GM12874 (cell line): ENCODE measurements at regions not wholly inside any gene's neighbourhood (a gene's known extent, or its start where the extent isn't known, plus 50 kb on each side); places are given as distances from the start of the nearest gene placed in this dataset.
A peak's percentile ranks its signal among the peaks of the same experiment; 100 is the strongest.

ENCODE experiments used
- TF ChIP-seq, protein P1 (sequence below): IDR thresholded peaks from 2 replicates; pipeline ENCODE4 v1.5.1; 2011; ENCODE audit warnings: low read depth, mild to moderate bottlenecking, control low read depth, low read length, moderate library complexity; ENCODE audit not compliant: insufficient read depth

- TF ChIP-seq, protein P1, sequence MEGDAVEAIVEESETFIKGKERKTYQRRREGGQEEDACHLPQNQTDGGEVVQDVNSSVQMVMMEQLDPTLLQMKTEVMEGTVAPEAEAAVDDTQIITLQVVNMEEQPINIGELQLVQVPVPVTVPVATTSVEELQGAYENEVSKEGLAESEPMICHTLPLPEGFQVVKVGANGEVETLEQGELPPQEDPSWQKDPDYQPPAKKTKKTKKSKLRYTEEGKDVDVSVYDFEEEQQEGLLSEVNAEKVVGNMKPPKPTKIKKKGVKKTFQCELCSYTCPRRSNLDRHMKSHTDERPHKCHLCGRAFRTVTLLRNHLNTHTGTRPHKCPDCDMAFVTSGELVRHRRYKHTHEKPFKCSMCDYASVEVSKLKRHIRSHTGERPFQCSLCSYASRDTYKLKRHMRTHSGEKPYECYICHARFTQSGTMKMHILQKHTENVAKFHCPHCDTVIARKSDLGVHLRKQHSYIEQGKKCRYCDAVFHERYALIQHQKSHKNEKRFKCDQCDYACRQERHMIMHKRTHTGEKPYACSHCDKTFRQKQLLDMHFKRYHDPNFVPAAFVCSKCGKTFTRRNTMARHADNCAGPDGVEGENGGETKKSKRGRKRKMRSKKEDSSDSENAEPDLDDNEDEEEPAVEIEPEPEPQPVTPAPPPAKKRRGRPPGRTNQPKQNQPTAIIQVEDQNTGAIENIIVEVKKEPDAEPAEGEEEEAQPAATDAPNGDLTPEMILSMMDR = no peak
These were observed 441.3 kb downstream of the DAD1 start for GRCh38 chr14:22147716-22148115.

- TF ChIP-seq, protein P1 = no peak
These were observed 445.7 kb downstream of the DAD1 start for GRCh38 chr14:22143363-22143762.

DNA sequence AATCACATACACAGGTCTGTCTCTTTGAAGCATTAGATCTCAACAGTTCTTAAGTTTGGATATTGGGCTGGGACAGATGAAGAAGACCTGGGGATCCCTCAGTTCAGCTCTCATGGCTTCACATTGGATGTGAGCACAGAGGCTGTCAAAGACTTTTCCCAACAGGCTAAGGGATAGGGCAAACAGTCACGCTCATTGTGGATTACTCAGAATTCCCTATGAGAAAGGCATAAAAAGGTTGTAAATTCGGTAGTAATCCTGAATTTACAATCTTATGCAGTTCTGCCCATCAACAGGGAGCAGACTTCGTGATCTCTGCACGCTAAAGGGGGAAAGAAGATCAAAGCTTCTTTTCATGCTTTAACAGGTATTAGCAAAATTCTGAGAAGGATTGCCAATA, 448.4 kb downstream of the DAD1 start:
- TF ChIP-seq, protein P1 = no peak

DNA sequence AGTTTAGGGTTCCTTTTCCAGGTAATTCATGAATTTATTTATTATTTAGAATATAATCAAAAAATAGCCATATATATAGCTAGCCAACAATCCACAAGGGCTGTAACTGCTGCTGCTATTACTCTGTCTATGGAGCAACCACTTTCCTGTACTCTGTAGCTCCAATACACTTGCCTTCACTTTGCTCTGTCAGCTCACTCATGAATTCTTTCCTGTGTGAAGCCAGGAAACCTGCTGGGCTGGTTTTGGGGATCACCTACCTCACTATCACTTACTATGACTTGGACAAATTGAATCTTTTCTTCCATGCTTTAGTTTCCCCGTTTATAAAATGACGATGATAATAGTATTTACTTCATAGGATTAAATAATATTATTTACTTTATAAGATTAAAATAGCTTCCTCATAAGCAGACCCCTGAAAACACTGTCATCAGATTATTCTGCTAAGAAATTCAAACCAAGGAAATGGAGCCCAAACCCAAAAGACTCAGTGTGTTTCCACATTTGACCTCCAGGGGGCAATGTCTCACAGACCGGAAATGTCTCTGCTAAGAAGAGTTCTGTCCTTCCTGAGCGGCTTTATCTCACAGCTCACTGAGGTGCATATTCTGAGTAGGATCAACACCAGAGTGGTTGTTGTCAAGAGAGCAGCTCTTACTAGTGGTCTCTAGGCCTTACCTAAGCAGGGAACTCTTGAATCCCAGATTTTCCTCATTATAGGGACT, 457.1 kb downstream of the DAD1 start:
- TF ChIP-seq, protein P1 = peak; percentile 48; the same call in 1 of the 2 replicates

GRCh38 chr14:22124073-22124613, 450.5 kb upstream of the OR4E1 start:
- TF ChIP-seq, protein P1 = no peak

DNA sequence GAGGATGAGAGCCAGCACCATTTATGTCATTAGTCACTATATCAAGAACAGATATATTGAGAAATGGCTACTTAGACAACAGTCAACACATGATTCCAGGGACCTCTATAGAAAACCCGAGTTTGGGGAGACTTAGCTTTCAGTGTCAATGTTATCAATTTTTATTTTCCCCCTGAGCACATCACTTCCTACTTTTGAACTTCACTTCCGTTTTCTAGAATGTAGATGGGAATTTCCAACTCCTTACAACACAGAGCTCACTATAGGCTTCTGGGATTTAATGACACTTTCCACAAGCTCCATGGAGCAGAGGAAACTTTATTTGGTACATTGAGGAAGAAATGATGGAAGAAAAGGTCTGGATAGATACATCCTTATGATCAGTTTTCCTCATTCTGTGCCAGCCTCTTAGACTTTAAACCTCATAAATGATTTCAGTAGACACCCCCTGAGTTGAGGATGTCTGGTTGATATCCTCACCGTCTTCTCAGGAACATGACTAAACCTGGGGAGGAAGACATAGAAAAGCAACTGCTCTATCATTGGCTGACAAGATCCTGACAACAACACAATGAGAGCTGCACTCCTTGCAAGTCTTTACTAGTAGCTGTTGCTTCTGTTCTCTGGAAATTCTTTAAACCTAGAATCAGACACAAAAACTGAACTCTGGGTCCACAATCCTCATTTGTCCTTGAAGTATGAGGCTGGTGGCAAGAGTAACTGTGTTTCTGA, 449.4 kb upstream of the OR4E1 start:
- TF ChIP-seq, protein P1 = no peak

DNA sequence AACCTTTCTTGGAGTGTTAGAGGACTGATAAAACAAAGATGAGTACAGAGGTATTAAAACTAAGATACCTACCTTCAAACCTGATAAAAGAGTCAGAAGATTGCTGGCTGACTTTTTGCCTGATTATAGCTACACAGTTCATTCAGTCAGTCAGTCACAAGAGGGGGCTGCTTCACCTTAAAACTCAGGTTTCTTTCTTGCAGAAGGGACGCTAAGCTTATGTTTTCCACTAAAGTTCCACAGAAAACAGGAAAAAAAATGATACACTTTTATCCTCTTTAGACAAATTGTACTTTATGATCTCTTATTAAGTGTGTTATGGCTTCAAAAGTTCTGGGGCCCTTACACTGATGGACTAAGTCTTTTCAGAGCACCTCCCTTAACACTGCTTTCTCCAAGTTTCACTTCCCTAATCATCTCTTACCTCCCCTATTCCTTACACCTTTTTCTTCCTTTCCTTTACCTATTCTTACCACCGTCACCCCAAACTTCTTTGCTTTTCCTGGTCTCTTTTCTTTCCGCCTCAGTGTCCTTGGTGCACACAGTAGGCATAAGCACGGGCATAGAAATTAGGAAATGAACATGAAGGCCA, 448.7 kb upstream of the OR4E1 start:
- TF ChIP-seq, protein P1 = peak; percentile 18; the same call in 1 of the 2 replicates
